ENCODE measurements at regions not wholly inside any gene's neighbourhood (a gene's known extent, or its start where the extent isn't known, plus 50 kb on each side); places are given as distances from the start of the nearest gene placed in this dataset.
A peak's percentile ranks its signal among the peaks of the same experiment; 100 is the strongest.

DNA sequence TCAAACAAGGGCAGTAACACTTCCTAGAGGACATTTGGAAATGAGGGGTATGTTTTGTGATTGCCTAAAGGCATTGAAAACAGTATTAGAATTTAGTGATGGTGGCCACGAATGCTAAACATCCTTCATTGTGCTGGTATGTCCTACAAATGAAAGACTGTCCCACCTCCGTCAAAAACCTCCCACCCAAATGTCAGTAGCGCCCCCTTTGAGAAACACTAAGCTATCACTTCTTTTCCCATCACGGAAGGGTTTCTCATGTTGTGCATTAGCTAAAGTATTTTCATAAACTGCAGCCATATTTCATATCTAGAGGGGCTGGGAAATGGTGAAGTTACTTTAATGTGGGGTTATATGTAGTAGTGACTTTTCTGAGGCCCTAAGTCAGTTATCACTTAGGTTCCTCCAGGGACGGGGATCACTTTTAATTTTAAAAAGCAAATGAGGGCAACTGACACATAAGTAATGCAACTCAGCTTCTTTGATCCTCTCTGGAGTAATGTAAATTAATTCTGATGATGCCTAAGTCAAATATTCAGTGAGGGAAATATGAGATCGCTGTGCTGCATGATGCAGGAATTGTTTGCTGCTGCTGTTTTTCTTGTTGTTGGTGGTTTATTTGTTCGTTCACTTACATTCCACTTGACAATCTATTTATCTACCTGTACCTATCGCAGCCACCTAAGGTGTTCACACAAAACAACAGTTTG lies 1403.4 kb upstream of the TENM4 start:
- no peaks in the 10 kb centered on the region for H3K4me1 ChIP-seq (ENCODE audit: low read depth)
- H3K36me3 ChIP-seq: no peaks in the 10 kb centered on the region
- DNase-seq (ENCODE audit: low read depth in 1 of 2, low spot score in 1 of 2): no peak
- H3K27ac ChIP-seq: no peak overlapping the region
- TF ChIP-seq, protein P1, sequence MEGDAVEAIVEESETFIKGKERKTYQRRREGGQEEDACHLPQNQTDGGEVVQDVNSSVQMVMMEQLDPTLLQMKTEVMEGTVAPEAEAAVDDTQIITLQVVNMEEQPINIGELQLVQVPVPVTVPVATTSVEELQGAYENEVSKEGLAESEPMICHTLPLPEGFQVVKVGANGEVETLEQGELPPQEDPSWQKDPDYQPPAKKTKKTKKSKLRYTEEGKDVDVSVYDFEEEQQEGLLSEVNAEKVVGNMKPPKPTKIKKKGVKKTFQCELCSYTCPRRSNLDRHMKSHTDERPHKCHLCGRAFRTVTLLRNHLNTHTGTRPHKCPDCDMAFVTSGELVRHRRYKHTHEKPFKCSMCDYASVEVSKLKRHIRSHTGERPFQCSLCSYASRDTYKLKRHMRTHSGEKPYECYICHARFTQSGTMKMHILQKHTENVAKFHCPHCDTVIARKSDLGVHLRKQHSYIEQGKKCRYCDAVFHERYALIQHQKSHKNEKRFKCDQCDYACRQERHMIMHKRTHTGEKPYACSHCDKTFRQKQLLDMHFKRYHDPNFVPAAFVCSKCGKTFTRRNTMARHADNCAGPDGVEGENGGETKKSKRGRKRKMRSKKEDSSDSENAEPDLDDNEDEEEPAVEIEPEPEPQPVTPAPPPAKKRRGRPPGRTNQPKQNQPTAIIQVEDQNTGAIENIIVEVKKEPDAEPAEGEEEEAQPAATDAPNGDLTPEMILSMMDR (IDR thresholded peaks at IDR 0.05; ENCODE audit: low read depth, low read length): no peak
- no peak overlapping the region for H3K4me3 ChIP-seq
- H3K27me3 ChIP-seq: no peaks in the 10 kb centered on the region
- no peaks in the 10 kb centered on the region for H3K9me3 ChIP-seq (ENCODE audit: low read depth)

DNA sequence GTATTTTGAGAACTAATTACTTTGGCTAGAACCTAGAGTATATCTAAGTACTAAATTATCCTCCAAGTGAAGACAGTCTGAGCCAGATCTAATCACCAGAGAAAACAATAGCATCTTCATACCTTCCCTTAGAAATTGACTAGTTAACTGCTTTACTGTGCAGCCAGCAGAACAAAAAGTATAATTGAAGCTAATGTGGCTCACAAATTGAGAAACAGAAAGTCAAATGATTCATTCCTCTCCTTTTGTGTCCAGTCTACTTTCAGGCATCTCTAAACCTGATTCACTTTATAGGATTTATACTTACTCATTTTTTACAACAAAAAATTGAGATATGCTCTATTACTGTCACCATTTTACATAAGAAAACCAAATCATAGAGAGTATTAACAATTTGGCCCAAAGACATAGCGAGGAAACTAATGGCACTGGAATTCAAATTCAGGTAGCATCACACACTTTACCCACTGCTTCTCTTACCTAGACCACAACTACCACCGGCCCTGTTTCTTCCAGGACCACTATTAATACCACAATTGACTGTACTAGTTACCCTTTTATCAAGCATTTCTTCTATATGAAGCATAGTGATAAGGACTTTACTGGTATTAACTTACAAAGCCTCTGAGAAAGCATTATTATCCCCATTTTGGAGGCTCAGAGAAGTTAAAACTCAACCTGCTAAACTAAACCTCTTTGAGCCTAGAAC lies 1402.6 kb upstream of the TENM4 start:
- TF ChIP-seq, protein P1 (IDR thresholded peaks at IDR 0.05; ENCODE audit: low read depth, low read length): no peak
- Histone ChIP-seq H3K36me3 (no peaks in the 10 kb centered on the region), H3K9me3 (ENCODE audit: low read depth) (no peaks in the 10 kb centered on the region)

DNA sequence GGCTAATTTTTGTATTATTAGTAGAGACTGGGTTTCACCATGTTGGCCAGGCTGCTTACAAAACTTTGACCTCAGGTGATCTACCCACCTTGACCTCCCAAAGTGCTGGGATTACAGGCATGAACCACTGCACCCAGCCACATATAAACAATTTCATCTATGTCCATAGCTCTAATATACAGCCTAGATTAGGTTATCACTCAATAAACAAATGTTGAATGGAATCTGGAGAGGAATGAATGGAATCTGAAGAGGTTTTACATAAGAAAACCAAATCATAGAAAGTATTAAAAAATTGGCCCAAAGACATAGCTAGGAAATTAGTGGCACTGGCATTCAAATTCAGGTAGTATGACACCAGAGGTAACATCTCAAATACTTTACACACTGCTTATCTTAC lies 1401.4 kb upstream of the TENM4 start:
- H3K27me3 ChIP-seq: no peaks in the 10 kb centered on the region
- H3K9me3 ChIP-seq (ENCODE audit: low read depth): no peaks in the 10 kb centered on the region
- H3K27ac ChIP-seq: no peak overlapping the region
- no peaks in the 10 kb centered on the region for H3K36me3 ChIP-seq
- no peak for DNase-seq (ENCODE audit: low read depth in 1 of 2, low spot score in 1 of 2)
- no peak overlapping the region for H3K4me3 ChIP-seq
- TF ChIP-seq, protein P1 (IDR thresholded peaks at IDR 0.05; ENCODE audit: low read depth, low read length): no peak
- no peaks in the 10 kb centered on the region for H3K4me1 ChIP-seq (ENCODE audit: low read depth)

More for the DNA sequence above, 1402.6 kb upstream of the TENM4 start:
- Histone ChIP-seq H3K27ac (no peak overlapping the region), H3K4me3 (no peak overlapping the region), H3K27me3 (no peaks in the 10 kb centered on the region), H3K4me1 (ENCODE audit: low read depth) (no peaks in the 10 kb centered on the region)
- DNase-seq (ENCODE audit: low read depth in 1 of 2, low spot score in 1 of 2): no peak

DNA sequence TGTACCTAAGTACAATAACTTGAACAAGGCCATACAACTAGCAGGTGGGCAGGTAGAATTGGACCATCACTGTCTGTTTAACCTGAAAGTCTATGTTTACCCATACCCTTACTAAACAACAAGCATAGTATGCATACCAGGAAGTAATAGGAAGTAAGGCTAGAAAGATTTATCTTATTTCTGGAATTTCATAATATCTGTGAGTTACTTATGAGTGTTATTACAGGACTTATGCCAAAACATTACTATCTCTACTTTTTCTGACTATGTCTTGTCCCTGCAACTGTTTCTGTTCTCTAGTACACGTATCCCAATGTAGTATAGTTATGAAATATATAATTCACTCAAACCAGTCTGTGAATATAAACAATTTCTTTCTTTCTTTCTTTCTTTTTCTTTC lies 1400.8 kb upstream of the TENM4 start:
- no peaks in the 10 kb centered on the region for H3K27me3 ChIP-seq
- H3K4me1 ChIP-seq (ENCODE audit: low read depth): no peaks in the 10 kb centered on the region
- no peaks in the 10 kb centered on the region for H3K9me3 ChIP-seq (ENCODE audit: low read depth)
- TF ChIP-seq, protein P1 (IDR thresholded peaks at IDR 0.05; ENCODE audit: low read depth, low read length): no peak
- H3K36me3 ChIP-seq: no peaks in the 10 kb centered on the region
- H3K27ac ChIP-seq: no peak overlapping the region
- no peak overlapping the region for H3K4me3 ChIP-seq
- DNase-seq (ENCODE audit: low read depth in 1 of 2, low spot score in 1 of 2): peak in 1 of 2 donors; percentile 68

- Histone ChIP-seq H3K27ac (no peak overlapping the region), H3K4me1 (ENCODE audit: low read depth) (no peaks in the 10 kb centered on the region), H3K4me3 (no peak overlapping the region), H3K27me3 (no peaks in the 10 kb centered on the region), H3K9me3 (ENCODE audit: low read depth) (no peaks in the 10 kb centered on the region), H3K36me3 (no peaks in the 10 kb centered on the region)
- DNase-seq (ENCODE audit: low read depth in 1 of 2, low spot score in 1 of 2): no peak
- TF ChIP-seq, protein P1 (IDR thresholded peaks at IDR 0.05; ENCODE audit: low read depth, low read length): no peak
These were observed 1397.3 kb upstream of the TENM4 start for GRCh38 chr11:80838153-80838552.
